CD14-positive monocyte (primary cell): ENCODE measurements at regions not wholly inside any gene's neighbourhood (a gene's known extent, or its start where the extent isn't known, plus 50 kb on each side); places are given as distances from the start of the nearest gene placed in this dataset.
"Not testable (repeated sequence)": the region's sequence is repeated elsewhere in the genome, so short reads cannot be mapped to it uniquely, and the experiment has no call there.

Source experiments
- DNase-seq, 3 donors: peaks; one replicate each; pipeline ENCODE4 v3.0.0-alpha.2; 2011 to 2022
- H2AFZ ChIP-seq: 2 replicates; pipeline ENCODE4 v1.6.0; 2012; ENCODE audit warnings: mild to moderate bottlenecking, low read depth, low read length, inconsistent platforms; ENCODE audit not compliant: insufficient read depth, poor library complexity, severe bottlenecking
- H3K27ac ChIP-seq, 2 donors: 1 replicate in 1 of 2; 2 replicates in 1 of 2; pipeline ENCODE4 v1.5.1; 2012 to 2013; ENCODE audit warnings: low read length in 2 of 2, control low read depth in 1 of 2, inconsistent platforms in 1 of 2, low read depth in 1 of 2, mild to moderate bottlenecking in 1 of 2
- H3K27me3 ChIP-seq, 2 donors: one replicate each; pipeline versions ENCODE4 v1.6.0 to v1.6.1; 2011 to 2013; ENCODE audit warnings: low read length in 2 of 2; ENCODE audit not compliant: control insufficient read depth in 2 of 2, insufficient read depth in 2 of 2
- H3K36me3 ChIP-seq, 2 donors: replicated peaks in 1 of 2; 1 replicate in 1 of 2; 2 replicates in 1 of 2; pipeline versions ENCODE4 v1.5.1 to v1.6.1; 2012 to 2013; ENCODE audit warnings: low read length in 2 of 2, control low read depth in 1 of 2, inconsistent platforms in 1 of 2, mild to moderate bottlenecking in 1 of 2; ENCODE audit not compliant: insufficient read depth in 2 of 2, control insufficient read depth in 1 of 2
- H3K4me1 ChIP-seq, 2 donors: 1 replicate in 1 of 2; 2 replicates in 1 of 2; pipeline versions ENCODE4 v1.5.1 to v1.6.1; 2012 to 2013; ENCODE audit warnings: low read length in 2 of 2, control low read depth in 1 of 2, inconsistent platforms in 1 of 2, mild to moderate bottlenecking in 1 of 2, moderate library complexity in 1 of 2; ENCODE audit not compliant: insufficient read depth in 2 of 2, control insufficient read depth in 1 of 2
- H3K4me2 ChIP-seq: replicated peaks from 2 replicates; pipeline ENCODE3; 2012; ENCODE audit warnings: low read length, moderate library complexity, mild to moderate bottlenecking; ENCODE audit not compliant: poor library complexity, severe bottlenecking; ENCODE audit errors: extremely low read depth
- H3K4me3 ChIP-seq, 3 experiments: fragments of 200-600 bp in 1 of 3; sonication (generic) in 1 of 3; replicated peaks in 1 of 3; 1 replicate in 2 of 3; 2 replicates in 1 of 3; pipeline ENCODE4 v1.5.1; 2011 to 2013; ENCODE audit warnings: low read length in 3 of 3, mild to moderate bottlenecking in 3 of 3, control low read depth in 2 of 3, low read depth in 2 of 3, inconsistent platforms in 1 of 3, moderate library complexity in 1 of 3
- H3K79me2 ChIP-seq: 2 replicates; pipeline ENCODE4 v1.6.0; 2012; ENCODE audit warnings: mild to moderate bottlenecking, control low read depth, inconsistent platforms, low read length, moderate library complexity; ENCODE audit not compliant: insufficient read depth
- H3K9ac ChIP-seq: 2 replicates; pipeline ENCODE4 v1.6.0; 2017; ENCODE audit warnings: low read length, mild to moderate bottlenecking; ENCODE audit not compliant: insufficient read depth, poor library complexity, severe bottlenecking
- H3K9me3 ChIP-seq, 2 donors: replicated peaks in 1 of 2; 1 replicate in 1 of 2; 2 replicates in 1 of 2; pipeline versions ENCODE4 v1.5.1 to v1.6.1; 2012 to 2013; ENCODE audit warnings: low read length in 2 of 2, control low read depth in 1 of 2; ENCODE audit not compliant: control insufficient read depth in 1 of 2, insufficient read depth in 1 of 2
- H4K20me1 ChIP-seq: 2 replicates; pipeline ENCODE4 v1.6.0; 2012; ENCODE audit warnings: mild to moderate bottlenecking, low read length, control low read depth, moderate library complexity; ENCODE audit not compliant: insufficient read depth
- H3K27ac Mint-ChIP-seq, 7 donors: one replicate each; pipeline ENCODE4 v1.8.0; 2020; ENCODE audit warnings: mild to moderate bottlenecking in 7 of 7, mixed read lengths in 7 of 7, moderate library complexity in 6 of 7, inconsistent platforms in 2 of 7
- H3K27me3 Mint-ChIP-seq, 3 donors: one replicate each; pipeline ENCODE4 v1.8.0; 2021 to 2022; ENCODE audit warnings: low read depth in 3 of 3, mild to moderate bottlenecking in 3 of 3, mixed read lengths in 3 of 3, moderate library complexity in 3 of 3, inconsistent platforms in 1 of 3
- H3K36me3 Mint-ChIP-seq, 2 donors: one replicate each; pipeline ENCODE4 v1.8.0; 2020; ENCODE audit warnings: mixed read lengths in 2 of 2, inconsistent platforms in 1 of 2, mild to moderate bottlenecking in 1 of 2
- H3K4me1 Mint-ChIP-seq: one replicate; pipeline ENCODE4 v1.8.0; 2020; ENCODE audit warnings: mild to moderate bottlenecking, mixed read lengths
- H3K4me3 Mint-ChIP-seq, 2 donors: one replicate each; pipeline ENCODE4 v1.8.0; 2020; ENCODE audit warnings: mild to moderate bottlenecking in 2 of 2, mixed read lengths in 2 of 2, moderate library complexity in 1 of 2
- H3K9me3 Mint-ChIP-seq, 7 donors: one replicate each; pipeline ENCODE4 v1.8.0; 2020 to 2022; ENCODE audit warnings: mixed read lengths in 7 of 7, mild to moderate bottlenecking in 6 of 7, moderate library complexity in 6 of 7, inconsistent platforms in 2 of 7
- WGBS: methylation state at CpG from one replicate; pipeline ENCODE4 v1.1.5; 2013; ENCODE audit warnings: missing lambda C conversion rate; ENCODE audit not compliant: insufficient coverage; 5-methylcytosine and 5-hydroxymethylcytosine counted together
- intact Hi-C, 2 donors: fragments of 100-400 bp; cut with micrococcal nuclease; formaldehyde crosslinking; loops; one replicate each; pipeline versions ENCODE4 v1.15.0 to v1.15.1; 2023

DNA sequence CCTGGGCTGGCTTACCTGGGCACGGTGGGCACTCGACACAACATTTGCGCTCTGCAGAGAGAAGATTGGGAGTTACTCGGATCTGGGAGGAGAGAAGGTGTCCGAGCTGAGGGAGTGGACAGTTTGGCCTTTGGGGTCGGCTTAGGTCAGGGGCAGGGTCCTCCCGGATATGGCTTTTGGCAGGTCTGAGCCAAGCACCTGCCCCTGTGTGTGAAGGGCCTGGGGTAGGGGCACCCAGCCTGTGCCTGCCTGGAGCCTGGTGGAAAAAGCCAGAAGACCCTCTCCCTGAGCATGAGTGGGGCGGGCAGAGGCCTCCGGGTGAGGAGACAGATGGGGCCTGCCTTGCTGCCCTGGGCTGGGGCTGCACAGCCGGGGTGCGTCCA is 117.7 kb downstream of the TMEM121 start:
- intact Hi-C loops, H3K4me1 ChIP-seq, H3K36me3 Mint-ChIP-seq, H3K36me3 ChIP-seq, H3K27me3 ChIP-seq, H3K9me3 ChIP-seq, H4K20me1 ChIP-seq, H3K4me2 ChIP-seq, H3K79me2 ChIP-seq, H3K9ac ChIP-seq, H3K27ac Mint-ChIP-seq, DNase-seq, H3K4me1 Mint-ChIP-seq, H3K9me3 Mint-ChIP-seq, H3K4me3 Mint-ChIP-seq, H3K4me3 ChIP-seq, H3K27me3 Mint-ChIP-seq, H2AFZ ChIP-seq, H3K27ac ChIP-seq: not testable (repeated sequence)
- WGBS = 99% methylated on average over 7 of the region's 11 CpGs

DNA sequence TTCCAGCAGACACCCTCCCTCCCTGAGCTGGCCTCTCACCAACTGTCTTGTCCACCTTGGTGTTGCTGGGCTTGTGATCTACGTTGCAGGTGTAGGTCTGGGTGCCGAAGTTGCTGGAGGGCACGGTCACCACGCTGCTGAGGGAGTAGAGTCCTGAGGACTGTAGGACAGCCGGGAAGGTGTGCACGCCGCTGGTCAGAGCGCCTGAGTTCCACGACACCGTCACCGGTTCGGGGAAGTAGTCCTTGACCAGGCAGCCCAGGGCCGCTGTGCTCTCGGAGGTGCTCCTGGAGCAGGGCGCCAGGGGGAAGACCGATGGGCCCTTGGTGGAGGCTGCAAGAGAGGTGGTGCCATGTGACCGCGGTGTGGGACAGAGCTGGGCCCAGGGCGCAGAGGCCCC is 118.1 kb downstream of the TMEM121 start:
- DNase-seq, intact Hi-C loops, H3K9me3 Mint-ChIP-seq, H3K27me3 ChIP-seq, H3K9ac ChIP-seq, H3K4me1 Mint-ChIP-seq, H4K20me1 ChIP-seq, H3K79me2 ChIP-seq, H3K27me3 Mint-ChIP-seq, H3K27ac ChIP-seq, H3K4me3 ChIP-seq, H3K4me3 Mint-ChIP-seq, H3K9me3 ChIP-seq, H3K4me1 ChIP-seq, H3K4me2 ChIP-seq, H2AFZ ChIP-seq, H3K27ac Mint-ChIP-seq, H3K36me3 ChIP-seq, H3K36me3 Mint-ChIP-seq: not testable (repeated sequence)
- 94% methylated on average over 14 of the region's 19 CpGs for WGBS

DNA sequence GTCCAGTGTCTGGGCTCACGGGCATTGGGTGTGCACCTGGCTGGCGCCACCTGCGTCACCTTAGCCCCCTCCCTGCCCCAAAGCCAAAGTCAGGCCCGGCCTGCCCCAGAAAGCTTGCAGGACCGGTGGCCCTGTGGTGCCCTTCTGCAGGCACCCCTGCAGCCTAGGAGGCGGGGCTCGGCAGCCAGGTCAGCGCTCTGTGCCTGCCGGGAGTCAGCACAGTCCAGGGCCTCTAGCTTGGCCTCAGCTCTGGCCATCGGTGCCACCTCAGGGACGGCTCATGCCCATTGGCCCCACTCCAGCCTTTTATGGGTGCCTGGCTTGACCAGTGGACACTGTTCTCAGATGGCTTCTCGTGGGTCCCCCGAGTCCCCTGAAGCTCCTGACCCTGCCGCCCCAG is 118.5 kb downstream of the TMEM121 start:
- DNase-seq, intact Hi-C loops, H3K4me1 ChIP-seq, H4K20me1 ChIP-seq, H3K27ac ChIP-seq, H3K4me1 Mint-ChIP-seq, H3K27ac Mint-ChIP-seq, H3K4me3 ChIP-seq, H3K27me3 ChIP-seq, H3K9ac ChIP-seq, H2AFZ ChIP-seq, H3K9me3 Mint-ChIP-seq, H3K4me2 ChIP-seq, H3K27me3 Mint-ChIP-seq, H3K79me2 ChIP-seq, H3K9me3 ChIP-seq, H3K36me3 ChIP-seq, H3K4me3 Mint-ChIP-seq, H3K36me3 Mint-ChIP-seq: not testable (repeated sequence)
- no CpG with 5 or more reads among the region's 14 CpGs for WGBS

DNA sequence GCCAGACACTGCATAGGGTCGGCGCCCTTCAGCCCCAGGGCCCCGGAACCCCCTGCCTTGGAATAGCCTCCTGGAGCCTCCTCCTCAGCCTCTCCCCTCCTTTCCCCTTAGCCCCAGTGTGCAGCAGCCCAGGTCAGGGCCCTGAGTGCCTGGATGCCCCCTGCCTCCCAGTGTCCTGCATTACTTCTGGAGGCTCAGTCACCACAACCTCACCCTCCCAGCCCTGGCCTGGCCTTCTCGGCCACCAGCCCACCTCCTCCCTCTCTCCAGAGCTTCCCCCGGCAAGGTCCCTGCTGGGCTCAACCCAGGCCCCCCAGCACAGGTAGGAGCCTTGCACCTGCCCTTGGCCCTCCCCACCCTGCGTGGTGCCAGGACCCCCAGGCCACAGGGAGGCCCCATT is 119.0 kb downstream of the TMEM121 start:
- H3K9me3 ChIP-seq, H3K4me3 ChIP-seq, DNase-seq, H4K20me1 ChIP-seq, intact Hi-C loops, H3K79me2 ChIP-seq, H3K27me3 ChIP-seq, H3K4me1 ChIP-seq, H3K27ac Mint-ChIP-seq, H3K27ac ChIP-seq, H3K9ac ChIP-seq, H3K27me3 Mint-ChIP-seq, H3K36me3 ChIP-seq, H3K4me1 Mint-ChIP-seq, H3K4me2 ChIP-seq, H2AFZ ChIP-seq, H3K36me3 Mint-ChIP-seq, H3K4me3 Mint-ChIP-seq: not testable (repeated sequence)
- peaks cover 0 to 11% (median 3%) of the 10 kb centered on the region in 7 donors for H3K9me3 Mint-ChIP-seq
- WGBS = no CpG with 5 or more reads among the region's 6 CpGs
